ENCODE measurements at regions not wholly inside any gene's neighbourhood (a gene's known extent, or its start where the extent isn't known, plus 50 kb on each side); places are given as distances from the start of the nearest gene placed in this dataset.

- DNase-seq (ENCODE audit: low read depth): no peak
- no peak for TF ChIP-seq CTCF (conservative IDR thresholded peaks at IDR 0.05; ENCODE audit: control insufficient read depth, insufficient read depth, low read depth, low read length)
- no peak overlapping the region for H3K4me3 ChIP-seq (ENCODE audit: control insufficient read depth, low read depth, low read length)
Measured at GRCh38 chr5:125720348-125720685, 702.9 kb upstream of the GRAMD2B start.

GRCh38 chr5:125720721-125721120, 702.5 kb upstream of the GRAMD2B start:
- H3K4me3 ChIP-seq (ENCODE audit: control insufficient read depth, low read depth, low read length): no peak overlapping the region
- DNase-seq (ENCODE audit: low read depth): no peak
- TF ChIP-seq CTCF (conservative IDR thresholded peaks at IDR 0.05; ENCODE audit: control insufficient read depth, insufficient read depth, low read depth, low read length): no peak

- peak; percentile 17 for DNase-seq (ENCODE audit: low read depth)
- no peak for TF ChIP-seq CTCF (conservative IDR thresholded peaks at IDR 0.05; ENCODE audit: control insufficient read depth, insufficient read depth, low read depth, low read length)
- no peak overlapping the region for H3K4me3 ChIP-seq (ENCODE audit: control insufficient read depth, low read depth, low read length)
Measured at GRCh38 chr5:125722550-125722949, 700.7 kb upstream of the GRAMD2B start.

DNA sequence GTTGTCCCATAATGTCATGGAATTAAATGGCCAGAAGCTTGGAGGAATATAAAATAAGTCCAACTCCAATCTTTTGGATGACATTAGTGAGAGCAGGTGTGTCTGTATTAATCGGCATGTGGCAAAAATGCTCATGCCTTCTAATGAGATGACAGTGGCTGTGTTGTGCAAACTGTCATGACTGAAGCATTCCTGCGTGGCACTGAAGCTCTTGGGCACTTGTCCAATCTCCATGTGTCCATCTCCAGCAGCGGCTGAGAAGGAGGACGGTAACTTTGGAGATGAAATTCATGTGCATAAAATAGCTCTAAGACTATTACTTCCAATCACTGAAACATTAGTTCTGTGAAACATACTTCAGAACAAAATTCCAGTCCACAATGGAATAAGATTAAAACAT, 697.5 kb upstream of the GRAMD2B start:
- no peak for DNase-seq (ENCODE audit: low read depth)
- H3K4me3 ChIP-seq (ENCODE audit: control insufficient read depth, low read depth, low read length): no peak overlapping the region
- no peak for TF ChIP-seq CTCF (conservative IDR thresholded peaks at IDR 0.05; ENCODE audit: control insufficient read depth, insufficient read depth, low read depth, low read length)

GRCh38 chr5:125743939-125744338, 679.3 kb upstream of the GRAMD2B start:
- no peak for DNase-seq (ENCODE audit: low read depth)
- TF ChIP-seq CTCF (conservative IDR thresholded peaks at IDR 0.05; ENCODE audit: control insufficient read depth, insufficient read depth, low read depth, low read length): no peak
- no peak overlapping the region for H3K4me3 ChIP-seq (ENCODE audit: control insufficient read depth, low read depth, low read length)

DNA sequence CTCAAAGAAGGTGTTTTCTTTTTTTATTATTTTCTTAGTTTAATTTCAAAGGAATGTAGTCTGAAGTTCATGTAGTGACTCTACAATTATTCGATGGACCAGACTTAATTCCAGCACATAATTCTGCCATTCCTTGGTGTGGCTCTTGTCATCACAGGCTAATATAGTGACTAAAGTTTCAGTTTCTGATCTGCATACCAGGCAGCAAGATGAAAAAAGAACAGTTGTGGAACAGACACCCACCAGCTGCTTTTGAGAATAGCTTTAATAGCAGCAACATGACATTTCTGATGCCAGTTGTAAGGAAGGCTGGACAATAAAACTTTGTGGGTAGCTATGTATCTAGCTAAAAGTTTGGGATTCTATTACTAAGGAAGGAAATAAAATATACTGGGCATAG, 676.3 kb upstream of the GRAMD2B start:
- H3K4me3 ChIP-seq (ENCODE audit: control insufficient read depth, low read depth, low read length): no peak overlapping the region
- no peak for DNase-seq (ENCODE audit: low read depth)
- TF ChIP-seq CTCF (conservative IDR thresholded peaks at IDR 0.05; ENCODE audit: control insufficient read depth, insufficient read depth, low read depth, low read length): no peak

- no peak for TF ChIP-seq CTCF (conservative IDR thresholded peaks at IDR 0.05; ENCODE audit: control insufficient read depth, insufficient read depth, low read depth, low read length)
- DNase-seq (ENCODE audit: low read depth): no peak
- no peak overlapping the region for H3K4me3 ChIP-seq (ENCODE audit: control insufficient read depth, low read depth, low read length)
Measured at GRCh38 chr5:125750147-125750860, 672.9 kb upstream of the GRAMD2B start.

Measured in fibroblast of mammary gland (primary cell).